ENCODE measurements at regions not wholly inside any gene's neighbourhood (a gene's known extent, or its start where the extent isn't known, plus 50 kb on each side); places are given as distances from the start of the nearest gene placed in this dataset.

GRCh38 chr3:104835376-104835775, 531.3 kb upstream of the ALCAM start:
- H3K36me3 ChIP-seq (ENCODE audit: control insufficient read depth, insufficient read depth, low read length): no peaks in the 10 kb centered on the region
- no peaks in the 10 kb centered on the region for H3K9me3 ChIP-seq (ENCODE audit: control insufficient read depth, low read length)
- H3K4me1 ChIP-seq (ENCODE audit: control insufficient read depth, insufficient read depth, low read length): no peaks in the 10 kb centered on the region
- no peak overlapping the region for H3K4me3 ChIP-seq (ENCODE audit: low read length)
- H3K27me3 ChIP-seq (ENCODE audit: control insufficient read depth, insufficient read depth, low read length): no peaks in the 10 kb centered on the region
- no peak overlapping the region for H3K9ac ChIP-seq (ENCODE audit: low read length)

DNA sequence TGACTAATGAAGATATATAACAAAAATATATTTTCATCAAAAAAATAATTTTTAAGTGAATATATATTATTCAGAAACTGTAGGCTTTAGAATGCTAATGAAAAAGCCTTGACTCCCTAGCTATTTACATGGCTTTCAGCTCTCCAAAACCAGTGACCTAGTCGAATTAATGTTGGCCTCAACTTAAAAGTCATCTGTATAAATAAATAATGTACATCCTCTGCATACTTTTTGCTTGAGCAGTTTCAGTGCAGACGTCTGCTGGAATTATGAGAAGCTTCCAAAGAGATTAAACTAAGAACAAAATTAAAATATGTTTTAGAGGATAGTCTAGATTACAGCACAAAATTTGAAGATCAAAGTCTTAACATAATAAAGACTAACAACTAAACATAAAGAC, 520.4 kb upstream of the ALCAM start:
- Histone ChIP-seq H3K9me3 (ENCODE audit: control insufficient read depth, low read length) (no peaks in the 10 kb centered on the region), H3K36me3 (ENCODE audit: control insufficient read depth, insufficient read depth, low read length) (no peaks in the 10 kb centered on the region)

DNA sequence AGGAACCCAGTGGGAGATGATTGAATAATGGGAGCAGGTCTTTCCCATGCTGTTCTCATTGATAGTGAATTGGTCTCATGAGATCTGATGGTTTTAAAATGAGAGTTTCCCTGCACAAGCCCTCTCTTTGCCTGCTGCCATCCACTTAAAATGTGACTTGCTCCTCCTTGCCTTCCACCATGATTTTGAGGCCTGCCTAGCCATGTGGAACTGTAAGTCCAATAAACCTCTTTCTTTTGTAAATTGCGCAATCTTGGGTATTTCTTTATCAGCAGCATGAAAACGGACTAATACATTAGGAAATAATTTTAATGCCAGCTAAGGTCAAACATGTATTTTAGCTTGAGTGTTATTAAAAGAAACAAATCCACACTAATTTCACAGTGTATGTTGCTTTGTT, 517.6 kb upstream of the ALCAM start:
- Histone ChIP-seq H3K9me3 (ENCODE audit: control insufficient read depth, low read length) (no peaks in the 10 kb centered on the region), H3K4me1 (ENCODE audit: control insufficient read depth, insufficient read depth, low read length) (no peaks in the 10 kb centered on the region), H3K9ac (ENCODE audit: low read length) (no peak overlapping the region), H3K36me3 (ENCODE audit: control insufficient read depth, insufficient read depth, low read length) (no peaks in the 10 kb centered on the region), H3K4me3 (ENCODE audit: low read length) (no peak overlapping the region), H3K27me3 (ENCODE audit: control insufficient read depth, insufficient read depth, low read length) (no peaks in the 10 kb centered on the region)

More for the DNA sequence above, 520.4 kb upstream of the ALCAM start:
- H3K4me3 ChIP-seq (ENCODE audit: low read length): no peak overlapping the region
- H3K27me3 ChIP-seq (ENCODE audit: control insufficient read depth, insufficient read depth, low read length): no peaks in the 10 kb centered on the region
- H3K4me1 ChIP-seq (ENCODE audit: control insufficient read depth, insufficient read depth, low read length): no peaks in the 10 kb centered on the region
- no peak overlapping the region for H3K9ac ChIP-seq (ENCODE audit: low read length)

GRCh38 chr3:104854468-104854867, 512.2 kb upstream of the ALCAM start:
- Histone ChIP-seq H3K4me1 (ENCODE audit: control insufficient read depth, insufficient read depth, low read length) (no peaks in the 10 kb centered on the region), H3K36me3 (ENCODE audit: control insufficient read depth, insufficient read depth, low read length) (no peaks in the 10 kb centered on the region), H3K9me3 (ENCODE audit: control insufficient read depth, low read length) (no peaks in the 10 kb centered on the region), H3K27me3 (ENCODE audit: control insufficient read depth, insufficient read depth, low read length) (no peaks in the 10 kb centered on the region), H3K9ac (ENCODE audit: low read length) (no peak overlapping the region), H3K4me3 (ENCODE audit: low read length) (no peak overlapping the region)

DNA sequence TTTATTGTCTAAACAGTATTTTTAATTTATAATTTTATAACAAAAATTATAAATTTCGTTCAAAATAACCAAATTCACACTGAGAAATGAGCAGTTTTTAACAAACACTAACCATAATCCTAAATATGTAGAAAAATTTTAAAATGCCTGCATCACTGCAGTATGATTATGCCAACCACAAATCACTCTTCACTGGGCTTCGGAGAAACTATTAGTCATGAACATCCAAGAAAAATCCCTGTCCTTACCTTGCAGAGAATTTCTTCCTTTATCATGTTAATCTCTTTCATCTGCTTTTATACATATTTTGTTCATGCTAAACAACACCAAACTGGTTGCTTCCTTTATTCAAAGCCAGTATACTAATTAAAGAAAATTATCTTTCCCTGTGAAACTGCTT, 511.0 kb upstream of the ALCAM start:
- Histone ChIP-seq H3K9ac (ENCODE audit: low read length) (no peak overlapping the region), H3K36me3 (ENCODE audit: control insufficient read depth, insufficient read depth, low read length) (no peaks in the 10 kb centered on the region), H3K9me3 (ENCODE audit: control insufficient read depth, low read length) (no peaks in the 10 kb centered on the region), H3K27me3 (ENCODE audit: control insufficient read depth, insufficient read depth, low read length) (no peaks in the 10 kb centered on the region), H3K4me3 (ENCODE audit: low read length) (no peak overlapping the region), H3K4me1 (ENCODE audit: control insufficient read depth, insufficient read depth, low read length) (no peaks in the 10 kb centered on the region)

- Histone ChIP-seq H3K4me3 (ENCODE audit: low read length) (no peak overlapping the region), H3K27me3 (ENCODE audit: control insufficient read depth, insufficient read depth, low read length) (no peaks in the 10 kb centered on the region), H3K4me1 (ENCODE audit: control insufficient read depth, insufficient read depth, low read length) (no peaks in the 10 kb centered on the region), H3K9me3 (ENCODE audit: control insufficient read depth, low read length) (no peaks in the 10 kb centered on the region), H3K9ac (ENCODE audit: low read length) (no peak overlapping the region), H3K36me3 (ENCODE audit: control insufficient read depth, insufficient read depth, low read length) (no peaks in the 10 kb centered on the region)
Observed at GRCh38 chr3:104856741-104857140, 510.0 kb upstream of the ALCAM start.

- H3K4me3 ChIP-seq (ENCODE audit: low read length): no peak overlapping the region
- H3K27me3 ChIP-seq (ENCODE audit: control insufficient read depth, insufficient read depth, low read length): no peaks in the 10 kb centered on the region
- no peaks in the 10 kb centered on the region for H3K4me1 ChIP-seq (ENCODE audit: control insufficient read depth, insufficient read depth, low read length)
- no peak overlapping the region for H3K9ac ChIP-seq (ENCODE audit: low read length)
- no peaks in the 10 kb centered on the region for H3K9me3 ChIP-seq (ENCODE audit: control insufficient read depth, low read length)
- no peaks in the 10 kb centered on the region for H3K36me3 ChIP-seq (ENCODE audit: control insufficient read depth, insufficient read depth, low read length)
Observed at GRCh38 chr3:104868291-104868690, 498.4 kb upstream of the ALCAM start.

- Histone ChIP-seq H3K9ac (ENCODE audit: low read length) (no peak overlapping the region), H3K4me1 (ENCODE audit: control insufficient read depth, insufficient read depth, low read length) (no peaks in the 10 kb centered on the region), H3K9me3 (ENCODE audit: control insufficient read depth, low read length) (no peaks in the 10 kb centered on the region), H3K4me3 (ENCODE audit: low read length) (no peak overlapping the region), H3K27me3 (ENCODE audit: control insufficient read depth, insufficient read depth, low read length) (no peaks in the 10 kb centered on the region), H3K36me3 (ENCODE audit: control insufficient read depth, insufficient read depth, low read length) (no peaks in the 10 kb centered on the region)
Observed at GRCh38 chr3:104870276-104870675, 496.4 kb upstream of the ALCAM start.

GRCh38 chr3:104873331-104873730, 493.4 kb upstream of the ALCAM start:
- no peaks in the 10 kb centered on the region for H3K9me3 ChIP-seq (ENCODE audit: control insufficient read depth, low read length)
- no peak overlapping the region for H3K9ac ChIP-seq (ENCODE audit: low read length)
- H3K4me1 ChIP-seq (ENCODE audit: control insufficient read depth, insufficient read depth, low read length): no peaks in the 10 kb centered on the region
- no peak overlapping the region for H3K4me3 ChIP-seq (ENCODE audit: low read length)
- no peaks in the 10 kb centered on the region for H3K27me3 ChIP-seq (ENCODE audit: control insufficient read depth, insufficient read depth, low read length)
- H3K36me3 ChIP-seq (ENCODE audit: control insufficient read depth, insufficient read depth, low read length): no peaks in the 10 kb centered on the region

- Histone ChIP-seq H3K4me1 (ENCODE audit: control insufficient read depth, insufficient read depth, low read length) (no peaks in the 10 kb centered on the region), H3K27me3 (ENCODE audit: control insufficient read depth, insufficient read depth, low read length) (no peaks in the 10 kb centered on the region), H3K36me3 (ENCODE audit: control insufficient read depth, insufficient read depth, low read length) (no peaks in the 10 kb centered on the region), H3K9ac (ENCODE audit: low read length) (no peak overlapping the region), H3K9me3 (ENCODE audit: control insufficient read depth, low read length) (no peaks in the 10 kb centered on the region), H3K4me3 (ENCODE audit: low read length) (no peak overlapping the region)
Observed at GRCh38 chr3:104878395-104878794, 488.3 kb upstream of the ALCAM start.

GRCh38 chr3:104879919-104880318, 486.8 kb upstream of the ALCAM start:
- Histone ChIP-seq H3K9me3 (ENCODE audit: control insufficient read depth, low read length) (no peaks in the 10 kb centered on the region), H3K9ac (ENCODE audit: low read length) (no peak overlapping the region), H3K36me3 (ENCODE audit: control insufficient read depth, insufficient read depth, low read length) (no peaks in the 10 kb centered on the region), H3K27me3 (ENCODE audit: control insufficient read depth, insufficient read depth, low read length) (no peaks in the 10 kb centered on the region), H3K4me1 (ENCODE audit: control insufficient read depth, insufficient read depth, low read length) (no peaks in the 10 kb centered on the region), H3K4me3 (ENCODE audit: low read length) (no peak overlapping the region)

GRCh38 chr3:104885214-104885814, 481.4 kb upstream of the ALCAM start:
- H3K4me3 ChIP-seq (ENCODE audit: low read length): no peak overlapping the region

More at GRCh38 chr3:104885214-104885814, 481.4 kb upstream of the ALCAM start:
- H3K9ac ChIP-seq (ENCODE audit: low read length): no peak overlapping the region
- no peaks in the 10 kb centered on the region for H3K36me3 ChIP-seq (ENCODE audit: control insufficient read depth, insufficient read depth, low read length)
- no peaks in the 10 kb centered on the region for H3K27me3 ChIP-seq (ENCODE audit: control insufficient read depth, insufficient read depth, low read length)
- H3K4me1 ChIP-seq (ENCODE audit: control insufficient read depth, insufficient read depth, low read length): no peaks in the 10 kb centered on the region
- no peaks in the 10 kb centered on the region for H3K9me3 ChIP-seq (ENCODE audit: control insufficient read depth, low read length)
